Activated CD4-positive, CD25-positive, alpha-beta regulatory T cell (primary cell): ENCODE measurements at regions not wholly inside any gene's neighbourhood (a gene's known extent, or its start where the extent isn't known, plus 50 kb on each side); places are given as distances from the start of the nearest gene placed in this dataset.

ENCODE experiments used
- DNase-seq, 4 experiments: peaks; one replicate each; lab custom pipeline; 2025; lab: John Stamatoyannopoulos, UW

DNA sequence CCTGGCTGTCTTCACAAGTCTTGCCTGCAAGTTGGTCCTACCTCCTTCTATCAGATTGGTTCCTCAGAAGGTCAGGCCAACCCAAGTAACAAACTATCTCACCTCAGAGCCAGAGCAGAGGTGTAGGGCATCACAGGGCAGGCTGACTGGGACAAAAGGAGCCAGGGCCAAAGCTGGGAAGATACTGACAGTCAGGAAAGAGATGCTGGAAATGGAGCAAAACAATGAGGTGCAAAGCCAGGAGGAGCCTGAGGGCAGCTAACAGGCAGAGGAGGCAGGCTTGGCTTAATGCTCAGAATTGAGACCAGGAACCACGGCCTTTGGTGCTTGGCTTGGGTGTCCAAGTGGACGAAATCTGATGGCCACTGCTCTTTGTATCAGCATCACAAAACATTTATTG lies 68.4 kb upstream of the PNMA1 start:
- no peak for DNase-seq

DNA sequence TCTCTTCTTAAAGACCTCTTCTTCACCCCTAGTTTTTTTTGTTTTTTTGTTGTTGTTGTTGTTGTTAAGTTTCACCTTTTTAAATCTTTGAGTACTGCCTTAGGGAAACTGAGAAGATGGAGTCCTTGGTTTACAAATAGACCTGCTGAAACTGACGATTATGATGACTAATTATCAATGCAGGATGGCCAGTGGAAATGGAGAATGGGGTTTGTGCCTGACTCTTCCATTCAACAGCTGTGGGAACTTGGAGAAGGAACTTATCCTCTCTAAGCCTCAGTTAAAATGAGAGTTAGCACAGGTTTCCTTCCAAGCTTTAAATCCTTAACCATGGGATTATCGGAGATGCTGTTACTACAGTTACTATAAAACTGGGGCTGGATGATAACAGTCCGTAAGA lies 66.7 kb upstream of the PNMA1 start:
- DNase-seq: no peak

DNA sequence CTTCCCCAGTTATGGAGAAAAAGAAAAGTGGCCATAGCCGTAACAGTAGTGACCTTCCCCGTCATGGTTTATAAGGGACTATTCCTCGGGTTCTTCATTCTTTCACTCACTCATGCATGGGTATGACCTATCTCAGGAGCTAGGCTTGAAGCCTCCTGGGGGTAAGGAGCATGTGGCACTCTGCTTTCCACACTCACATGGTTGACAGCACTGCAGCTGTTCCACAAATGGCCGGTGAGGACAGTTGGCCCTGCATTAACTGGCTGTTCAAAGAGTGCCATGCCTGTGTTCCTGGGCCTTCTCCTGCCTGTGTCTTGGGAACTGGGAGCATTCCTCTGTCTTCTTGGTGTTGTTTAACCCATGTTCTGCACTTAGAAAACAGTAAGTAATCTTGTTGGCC lies 66.2 kb upstream of the PNMA1 start:
- DNase-seq: no peak

DNA sequence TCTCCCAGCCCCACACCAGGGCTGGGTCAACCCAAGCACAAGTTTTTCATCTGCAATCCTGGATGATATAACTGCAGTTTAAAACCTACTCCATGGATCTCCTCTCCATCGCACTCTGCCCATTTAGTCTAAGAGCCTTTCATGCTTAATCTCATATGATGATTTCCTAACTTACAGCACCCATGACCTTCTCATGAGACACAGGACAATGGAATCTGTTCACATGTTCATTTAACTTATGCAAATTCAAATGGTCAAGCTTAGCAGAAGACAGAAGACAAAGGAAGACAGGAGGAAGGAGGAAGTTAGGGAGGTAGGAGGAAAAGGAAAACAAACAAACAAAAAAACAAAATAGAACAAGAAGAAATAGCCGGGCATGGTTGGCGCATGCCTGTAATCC lies 64.6 kb upstream of the PNMA1 start:
- no peak for DNase-seq

DNA sequence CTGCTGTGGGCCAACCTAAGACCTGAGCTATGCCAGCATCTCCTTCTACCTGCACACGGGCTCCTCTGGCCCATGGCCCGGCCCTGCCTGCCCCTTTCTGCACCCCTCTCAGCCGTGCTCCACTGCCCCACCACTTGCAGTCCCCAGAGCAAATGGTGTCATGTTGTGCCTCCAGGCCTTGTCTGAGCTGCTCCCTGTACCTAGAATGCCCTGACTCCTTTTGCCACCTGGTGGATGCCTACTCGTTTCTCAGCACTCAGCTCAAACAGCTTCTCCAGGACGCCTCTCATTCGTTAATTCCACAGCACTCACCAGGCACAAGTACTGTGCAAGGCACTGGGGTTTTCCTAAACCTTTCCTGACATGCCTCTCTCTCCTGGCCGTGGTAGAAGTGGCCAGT lies 63.2 kb upstream of the PNMA1 start:
- DNase-seq: no peak

DNA sequence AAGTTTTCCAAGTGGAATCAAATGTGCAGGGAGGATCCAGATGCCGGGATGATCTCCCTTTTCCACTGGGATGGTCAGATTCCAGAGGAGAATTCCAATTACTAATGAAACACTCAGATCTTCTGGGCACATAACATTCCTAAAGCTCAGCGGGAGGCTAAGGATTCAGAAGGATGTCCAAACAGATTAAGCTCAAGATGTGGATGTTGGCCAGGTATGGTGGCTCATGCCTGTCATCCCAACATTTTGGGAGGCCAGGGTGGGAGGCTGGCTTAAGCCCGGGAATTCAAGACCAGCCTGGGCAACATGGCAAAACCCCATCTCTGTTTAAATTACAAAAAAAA lies 62.0 kb upstream of the PNMA1 start:
- DNase-seq: no peak

DNA sequence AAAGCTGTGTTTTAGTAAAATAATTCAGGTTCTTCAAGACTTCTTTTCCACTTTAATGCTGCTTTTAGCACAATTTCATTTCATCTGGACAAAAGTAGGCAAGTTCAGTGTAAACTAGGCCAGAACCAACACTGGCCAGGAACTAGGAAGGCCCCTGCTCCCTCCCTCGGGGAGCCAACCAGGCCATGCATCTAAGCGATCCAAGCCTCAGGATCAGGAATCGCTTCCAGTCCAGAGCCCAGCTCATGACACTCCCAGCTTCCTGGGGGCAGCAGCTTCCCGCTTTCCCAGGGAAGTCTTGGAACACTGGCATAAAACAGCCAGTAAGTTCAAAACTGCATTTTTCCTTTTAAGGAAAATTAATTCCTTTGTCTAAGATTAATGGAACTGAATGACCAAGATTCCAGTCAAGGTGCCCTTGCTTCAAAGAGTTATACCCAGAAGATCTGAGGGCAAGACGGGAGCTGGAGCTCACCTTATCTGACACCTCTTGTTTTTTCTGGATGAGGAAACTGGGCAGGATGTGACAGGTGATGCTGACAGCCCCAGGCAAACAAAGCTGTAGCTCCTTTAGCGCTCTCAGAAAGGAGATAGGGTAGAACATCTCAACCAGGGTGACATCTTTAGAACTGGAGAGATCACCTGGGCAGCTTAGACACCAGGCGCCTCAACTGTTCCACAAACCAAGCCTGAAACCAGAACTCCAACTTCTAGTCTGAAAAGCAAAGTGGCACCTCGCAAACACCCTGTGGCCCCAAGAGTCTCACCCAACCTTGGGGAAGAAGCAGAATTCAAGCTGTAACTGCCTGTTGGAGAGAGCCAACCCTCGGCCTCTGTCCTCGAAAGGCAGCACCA lies 61.4 kb upstream of the PNMA1 start:
- no peak for DNase-seq

DNA sequence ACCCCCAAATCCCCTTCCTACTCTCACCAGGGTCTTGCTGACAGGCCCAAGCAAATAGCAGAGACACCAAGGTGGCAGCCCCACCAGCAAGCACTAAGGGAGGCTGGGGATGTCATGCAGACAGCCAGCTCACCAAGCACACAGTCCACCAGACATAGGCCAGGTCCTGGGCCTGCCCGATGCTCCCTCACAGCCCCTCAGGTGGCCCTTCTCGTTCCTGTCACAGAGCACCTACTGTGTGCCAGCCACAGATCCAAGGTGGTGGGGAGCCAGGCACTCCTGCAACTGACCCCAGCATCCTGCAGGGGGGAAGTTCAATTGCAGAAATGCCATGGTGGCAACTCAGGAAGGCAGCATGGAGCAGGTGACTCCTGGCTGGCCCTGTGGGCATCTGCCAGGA lies 60.5 kb upstream of the PNMA1 start:
- DNase-seq: no peak

DNA sequence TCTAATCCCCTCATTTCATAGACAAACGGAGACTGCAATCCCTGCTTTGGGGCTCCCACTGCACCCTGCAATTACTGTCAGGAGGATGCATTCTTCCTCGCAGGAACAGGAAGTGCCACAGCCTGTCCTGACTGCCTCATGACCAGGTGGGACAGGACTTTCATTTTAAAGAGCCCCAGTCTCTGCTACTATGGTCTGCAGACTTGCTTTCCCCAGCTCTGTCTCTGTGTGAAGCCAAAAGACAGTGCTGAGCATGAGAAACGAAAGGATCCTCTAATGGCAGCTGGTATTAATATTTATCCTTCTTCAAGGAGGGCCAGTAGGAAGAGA lies 60.0 kb upstream of the PNMA1 start:
- no peak for DNase-seq

DNA sequence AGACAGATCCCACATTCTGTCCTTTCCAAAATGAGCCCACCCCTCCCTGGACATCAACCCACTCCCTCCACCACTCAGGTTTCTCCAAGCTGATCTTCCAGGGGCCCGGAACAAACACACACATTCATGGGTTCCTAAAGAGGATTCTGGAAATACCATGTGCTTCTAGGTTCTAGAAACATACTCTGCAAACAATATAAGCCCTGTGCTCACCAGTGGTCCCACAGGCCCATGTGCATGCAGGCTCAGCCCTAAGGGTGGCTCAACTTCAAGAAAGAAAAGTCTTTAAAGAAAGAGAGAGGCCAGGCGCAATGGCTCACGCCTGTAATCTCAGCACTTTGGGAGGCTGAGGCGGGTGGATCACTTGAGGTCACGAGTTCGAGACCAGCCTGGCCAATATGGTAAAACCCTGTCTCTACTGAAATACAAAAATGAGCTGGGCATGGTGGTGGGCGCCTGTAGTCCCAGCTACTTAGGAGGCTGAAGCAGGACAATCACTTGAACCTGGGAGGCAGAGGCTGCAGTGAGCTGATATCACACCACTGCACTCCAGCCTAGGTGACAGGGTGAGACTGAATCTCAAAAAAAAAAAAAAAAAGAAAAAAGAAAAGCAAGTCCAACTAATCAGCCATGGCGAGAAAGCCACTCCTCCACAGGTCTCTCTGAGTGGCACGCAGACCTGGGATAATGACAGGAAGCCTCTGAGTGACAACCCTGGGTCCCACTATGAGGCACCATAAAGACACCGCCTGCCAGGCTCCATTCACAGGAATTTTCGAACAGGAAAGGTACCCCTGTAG lies 59.5 kb upstream of the PNMA1 start:
- no peak for DNase-seq

DNA sequence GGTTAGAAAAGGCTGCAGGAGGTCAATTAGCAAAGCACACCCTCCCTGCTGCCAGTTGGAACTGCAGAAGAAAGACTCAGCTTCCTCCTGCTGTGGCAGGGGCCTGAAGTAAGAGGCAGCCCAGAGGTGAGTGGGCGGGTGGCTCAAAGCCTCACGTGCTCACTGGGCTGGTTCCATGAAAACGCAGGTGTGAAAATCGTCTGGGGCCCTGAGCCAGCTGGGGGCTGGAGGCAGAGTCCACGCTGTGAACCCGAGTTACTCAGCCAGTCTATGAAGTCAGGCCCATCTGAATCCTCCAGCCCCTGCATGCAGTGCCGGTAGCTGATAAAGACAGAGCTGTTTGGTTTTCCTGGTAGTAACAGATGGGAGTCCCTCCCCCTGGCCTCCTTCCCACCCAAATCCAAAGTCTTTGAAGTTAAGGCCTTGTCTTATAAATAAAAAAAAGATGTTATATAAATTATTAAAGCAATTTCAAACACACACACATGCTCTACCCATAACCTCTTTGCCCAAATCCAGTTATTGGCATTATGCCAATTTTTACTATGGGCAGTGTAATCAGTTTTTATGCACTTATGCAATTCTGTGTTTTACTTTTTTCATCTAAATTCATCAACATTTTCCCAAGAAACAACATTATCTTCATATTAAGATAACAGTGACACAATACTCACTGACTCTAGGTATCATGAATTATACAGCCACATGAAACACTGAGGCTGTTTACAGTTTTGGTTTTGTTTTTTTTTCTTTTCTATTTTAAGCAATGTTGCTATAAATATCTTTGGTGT lies 57.9 kb upstream of the PNMA1 start:
- peak; percentile 8 to 37 (median 34) for DNase-seq

DNA sequence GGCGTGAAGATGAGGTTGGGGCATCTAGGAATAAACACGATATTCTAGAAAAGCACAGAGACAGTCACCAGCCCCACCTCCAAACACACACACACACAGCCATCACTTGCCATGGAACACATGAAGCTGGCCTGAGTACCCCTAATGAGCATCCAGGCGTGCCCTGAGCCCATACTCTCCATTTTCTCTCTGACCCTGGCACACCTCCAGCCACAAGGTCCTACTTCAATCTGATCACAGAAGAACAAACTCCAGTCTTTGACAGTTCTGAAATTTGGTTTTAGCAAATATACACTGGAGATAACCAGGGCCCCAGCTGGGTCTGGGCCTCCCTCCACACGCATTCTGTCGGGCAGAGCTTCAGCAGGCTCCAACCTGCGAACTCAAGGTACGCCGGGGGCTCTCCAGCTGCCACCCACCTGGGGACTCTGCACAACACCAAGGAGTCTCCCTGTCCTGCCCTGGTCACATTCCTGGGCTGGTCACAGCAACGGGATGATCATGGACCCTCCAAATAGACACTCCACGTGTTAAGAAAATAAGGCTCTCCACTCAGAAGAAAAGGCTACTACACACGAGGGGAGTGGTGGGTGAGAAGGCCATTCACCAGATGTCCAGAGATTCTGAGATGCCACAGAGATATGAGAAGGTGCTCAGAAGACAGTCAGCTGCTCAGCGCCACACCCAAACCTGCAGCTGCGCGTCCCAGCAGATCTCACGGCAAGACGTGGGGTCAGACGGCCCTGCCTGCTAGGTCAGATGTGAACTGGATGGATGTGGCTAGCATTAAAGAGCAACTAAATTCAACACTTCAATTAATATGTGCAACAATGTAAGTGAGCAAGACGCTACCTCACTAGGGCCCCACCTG lies 57.0 kb upstream of the PNMA1 start:
- DNase-seq: no peak

DNA sequence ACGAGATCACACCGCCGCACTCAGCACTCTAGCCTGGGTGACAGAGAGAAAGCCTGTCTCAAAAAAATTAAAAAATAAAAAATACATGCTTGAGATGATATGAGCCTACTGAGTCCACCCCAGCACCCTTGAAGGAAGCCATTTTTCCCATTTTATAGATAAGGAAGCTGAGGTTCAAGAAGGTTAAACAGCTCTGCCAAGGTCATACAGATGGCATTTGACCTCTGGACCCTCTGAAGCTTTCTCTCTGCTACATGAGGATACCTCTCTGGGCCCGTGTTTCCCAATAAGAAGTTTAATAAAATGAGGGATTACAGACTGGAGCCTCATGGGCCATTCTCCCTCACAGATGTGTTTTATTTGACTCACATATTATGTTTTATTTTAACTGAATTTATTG lies 53.9 kb upstream of the PNMA1 start:
- no peak for DNase-seq

DNA sequence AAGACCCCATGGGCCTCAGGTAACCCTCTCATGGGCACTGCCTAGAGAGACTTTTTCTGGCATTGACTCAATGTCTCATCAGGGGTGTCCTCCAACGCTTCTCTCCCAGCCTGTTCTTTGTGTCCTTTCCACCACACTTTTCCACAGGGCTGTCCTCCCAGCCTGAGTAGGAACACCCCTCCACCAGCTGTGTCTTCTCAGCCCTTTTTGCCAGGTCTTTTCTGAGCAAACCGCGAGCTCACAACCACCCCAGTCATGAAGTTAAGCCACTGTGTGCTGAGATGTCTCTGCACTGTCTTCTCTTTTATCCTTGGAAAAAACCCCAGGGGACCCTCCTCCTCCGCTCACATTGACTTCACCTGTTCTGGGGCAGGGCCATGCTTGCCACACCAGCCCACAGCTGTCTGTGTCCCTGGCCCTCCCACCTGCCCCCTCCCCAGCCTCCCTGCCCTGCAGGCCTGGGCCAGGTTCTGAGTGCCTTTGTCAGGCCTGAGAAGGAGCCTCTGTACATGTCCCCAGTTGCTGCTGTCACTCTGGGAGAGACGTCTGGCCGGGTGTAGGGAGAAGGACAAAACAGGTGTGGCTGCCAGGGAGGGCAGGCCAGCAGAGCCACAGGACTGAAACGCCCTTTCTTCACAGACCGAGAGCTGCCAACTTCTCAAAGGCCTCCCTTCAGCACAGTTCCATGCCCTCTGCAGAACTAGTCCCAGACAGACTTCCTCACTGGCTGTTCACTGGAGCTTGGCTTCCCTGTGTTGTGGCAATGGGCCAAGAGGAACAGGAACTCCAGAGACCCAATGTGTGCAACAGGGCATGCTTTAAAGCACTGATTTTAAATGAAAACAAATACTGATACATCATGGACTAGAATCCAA lies 50.5 kb upstream of the PNMA1 start:
- no peak for DNase-seq
